OCI-LY7 (cell line): ENCODE measurements at regions not wholly inside any gene's neighbourhood (a gene's known extent, or its start where the extent isn't known, plus 50 kb on each side); places are given as distances from the start of the nearest gene placed in this dataset.
"Not testable (repeated sequence)": the region's sequence is repeated elsewhere in the genome, so short reads cannot be mapped to it uniquely, and the experiment has no call there.

Source experiments
- CTCF ChIP-seq: fragments of 200-600 bp; sonication (generic); conservative IDR thresholded peaks from 2 replicates; pipeline ENCODE4 v1.5.1; 2014; ENCODE audit warnings: mild to moderate bottlenecking, antibody characterized with exemption, low read length, moderate library complexity, mixed read lengths
- EZH2phosphoT487 ChIP-seq: fragments of 200-600 bp; sonication (generic); IDR thresholded peaks from 2 replicates; pipeline ENCODE4 v1.6.1; 2018; ENCODE audit warnings: low read depth, borderline replicate concordance, mild to moderate bottlenecking, mixed run types, antibody characterized with exemption, low read length, moderate library complexity, mixed read lengths

DNA sequence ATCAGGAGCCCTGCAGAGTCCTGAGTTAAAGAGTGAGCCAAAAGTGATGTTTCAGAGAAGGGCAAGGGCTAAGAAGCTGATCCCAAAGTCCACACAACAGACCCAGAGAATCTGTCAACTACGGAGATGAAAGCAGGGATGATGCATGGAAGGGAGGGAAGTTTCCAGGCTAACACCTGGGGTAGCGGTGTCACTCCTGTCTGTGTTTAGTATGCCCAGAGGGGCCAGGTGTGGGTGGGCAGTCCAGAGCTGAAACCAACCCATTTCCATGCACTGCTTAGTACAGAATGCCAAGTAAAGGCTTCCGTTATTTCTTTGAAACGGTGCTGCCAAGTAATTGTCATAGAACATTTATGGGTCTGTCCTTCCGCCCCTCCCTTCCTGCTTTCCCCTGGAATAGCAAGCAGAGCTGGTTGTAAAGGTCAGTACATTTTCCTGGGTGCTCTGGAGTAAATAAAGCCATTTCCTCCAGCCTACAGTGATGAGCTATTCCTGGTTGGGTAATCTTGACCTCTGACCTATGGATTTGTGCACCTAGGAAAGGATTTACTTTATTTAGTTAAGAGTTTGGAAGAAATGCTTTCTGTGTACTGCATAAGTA, 58.6 kb upstream of the WIPF3 start:
- not testable (repeated sequence) for TF ChIP-seq CTCF, EZH2phosphoT487
